SK-N-SH (cell line): ENCODE measurements at regions not wholly inside any gene's neighbourhood (a gene's known extent, or its start where the extent isn't known, plus 50 kb on each side); places are given as distances from the start of the nearest gene placed in this dataset.

ENCODE experiments used
- CHD2 ChIP-seq: fragments of 150-350 bp; IDR thresholded peaks from 2 replicates; pipeline ENCODE4 v1.6.1; 2018; ENCODE audit warnings: low read length; ENCODE audit not compliant: partially characterized antibody
- EP300 ChIP-seq, 2 experiments: IDR thresholded peaks; 2 replicates each; pipeline versions ENCODE4 v1.4.0 to v1.6.1; 2012; ENCODE audit warnings: borderline replicate concordance in 1 of 2, low read depth in 1 of 2, low read length in 1 of 2
- FOXJ3 ChIP-seq: sonication (generic); formaldehyde crosslinking; IDR thresholded peaks from 2 replicates; pipeline ENCODE4 v1.5.1; 2020; ENCODE audit warnings: mild to moderate bottlenecking, missing genetic modification reagents
- POLR2AphosphoS5 ChIP-seq: IDR thresholded peaks from 2 replicates; pipeline ENCODE4 v1.6.1; 2012; ENCODE audit warnings: low read depth, low read length
- RCOR1 ChIP-seq: fragments of 150-350 bp; IDR thresholded peaks from 2 replicates; pipeline ENCODE4 v1.6.1; 2017; ENCODE audit warnings: antibody characterized with exemption, low read length
- SMC3 ChIP-seq: IDR thresholded peaks from 2 replicates; pipeline ENCODE4 v1.6.1; 2012; ENCODE audit warnings: low read depth, low read length, improper control_type of control experiment
- TAF1 ChIP-seq: IDR thresholded peaks from 2 replicates; pipeline ENCODE4 v1.6.1; 2012; ENCODE audit warnings: low read depth, mild to moderate bottlenecking, low read length, moderate library complexity, borderline replicate concordance
- TEAD4 ChIP-seq: IDR thresholded peaks from 2 replicates; pipeline ENCODE4 v1.4.0; 2012; ENCODE audit warnings: mild to moderate bottlenecking, borderline replicate concordance; ENCODE audit not compliant: insufficient read depth
- TF ChIP-seq, protein P1 (sequence below): fragments of 200-600 bp; sonication (generic); IDR thresholded peaks from 2 replicates; pipeline ENCODE4 v1.6.1; 2017; ENCODE audit warnings: antibody characterized with exemption, mild to moderate bottlenecking, moderate library complexity

- TF ChIP-seq SMC3 (no peak), EP300 (IDR thresholded peaks at IDR 0.05; ENCODE audit: borderline replicate concordance in 1 of 2, low read depth in 1 of 2, low read length in 1 of 2) (no peak), RCOR1 (no peak), TAF1 (no peak), CHD2 (no peak), FOXJ3 (CRISPR knock-in tag) (no peak), TEAD4 (no peak), POLR2AphosphoS5 (no peak)
- TF ChIP-seq, protein P1, sequence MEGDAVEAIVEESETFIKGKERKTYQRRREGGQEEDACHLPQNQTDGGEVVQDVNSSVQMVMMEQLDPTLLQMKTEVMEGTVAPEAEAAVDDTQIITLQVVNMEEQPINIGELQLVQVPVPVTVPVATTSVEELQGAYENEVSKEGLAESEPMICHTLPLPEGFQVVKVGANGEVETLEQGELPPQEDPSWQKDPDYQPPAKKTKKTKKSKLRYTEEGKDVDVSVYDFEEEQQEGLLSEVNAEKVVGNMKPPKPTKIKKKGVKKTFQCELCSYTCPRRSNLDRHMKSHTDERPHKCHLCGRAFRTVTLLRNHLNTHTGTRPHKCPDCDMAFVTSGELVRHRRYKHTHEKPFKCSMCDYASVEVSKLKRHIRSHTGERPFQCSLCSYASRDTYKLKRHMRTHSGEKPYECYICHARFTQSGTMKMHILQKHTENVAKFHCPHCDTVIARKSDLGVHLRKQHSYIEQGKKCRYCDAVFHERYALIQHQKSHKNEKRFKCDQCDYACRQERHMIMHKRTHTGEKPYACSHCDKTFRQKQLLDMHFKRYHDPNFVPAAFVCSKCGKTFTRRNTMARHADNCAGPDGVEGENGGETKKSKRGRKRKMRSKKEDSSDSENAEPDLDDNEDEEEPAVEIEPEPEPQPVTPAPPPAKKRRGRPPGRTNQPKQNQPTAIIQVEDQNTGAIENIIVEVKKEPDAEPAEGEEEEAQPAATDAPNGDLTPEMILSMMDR: no peak; the same call in 1 of the 2 replicates
Measured at GRCh38 chr5:9774472-9775079, 144.4 kb upstream of the TAS2R1 start.
